ENCODE measurements at regions not wholly inside any gene's neighbourhood (a gene's known extent, or its start where the extent isn't known, plus 50 kb on each side); places are given as distances from the start of the nearest gene placed in this dataset.

GRCh38 chrY:12288919-12289318 lies 412.1 kb upstream of the USP9Y start:
- H3F3A ChIP-seq (ENCODE audit: low read length, unreplicated experiment) = no peaks in the 10 kb centered on the region
- ATAC-seq (no peak), DNase-seq (no peak)
- no peak overlapping the region for H3K27ac ChIP-seq (ENCODE audit: low read length)
- no peaks in the 10 kb centered on the region for H3K4me1 ChIP-seq (ENCODE audit: insufficient read depth, low read length)
- H3K36me3 ChIP-seq (ENCODE audit: low read depth, low read length) = no peaks in the 10 kb centered on the region
- no peaks in the 10 kb centered on the region for H3K9me3 ChIP-seq (ENCODE audit: low read length)
- H3K79me2 ChIP-seq (ENCODE audit: low read length) = no peaks in the 10 kb centered on the region
- TF ChIP-seq CTCF (conservative IDR thresholded peaks at IDR 0.05; ENCODE audit: low read depth, low read length) = no peak
- no peak for TF ChIP-seq EZH2phosphoT487 (IDR thresholded peaks at IDR 0.05; ENCODE audit: borderline replicate concordance, low read length)
- TF ChIP-seq EZH2 (IDR thresholded peaks at IDR 0.05; ENCODE audit: low read length, unreplicated experiment) = no peak
- no peak overlapping the region for H2AFZ ChIP-seq (ENCODE audit: low read length)
- H3K9me2 ChIP-seq (replicated peaks; ENCODE audit: low read length) = no peaks in the 10 kb centered on the region
- intact Hi-C loops (cut with micrococcal nuclease) = no loop called here
- CTCF ChIA-PET = no interaction called here
- no peak overlapping the region for H3K4me2 ChIP-seq (ENCODE audit: low read length)
- H4K20me1 ChIP-seq (ENCODE audit: low read length) = no peaks in the 10 kb centered on the region
- no peaks in the 10 kb centered on the region for H3K27me3 ChIP-seq (ENCODE audit: low read length)
- H3K9ac ChIP-seq (ENCODE audit: low read length) = no peak overlapping the region
- no peak overlapping the region for H3K4me3 ChIP-seq (ENCODE audit: low read length)
- BruUV-seq (replicated peaks) = no TSS peak
- POLR2A ChIA-PET (ENCODE audit: unreplicated experiment) = no interaction called here

- ATAC-seq = no peak
- intact Hi-C loops (cut with micrococcal nuclease) = no loop called here
- Histone ChIP-seq H3K4me1 (ENCODE audit: insufficient read depth, low read length) (no peaks in the 10 kb centered on the region), H3K9me3 (ENCODE audit: low read length) (no peaks in the 10 kb centered on the region), H3K9me2 (replicated peaks; ENCODE audit: low read length) (no peaks in the 10 kb centered on the region), H2AFZ (ENCODE audit: low read length) (no peak overlapping the region), H3K27ac (ENCODE audit: low read length) (no peak overlapping the region), H3F3A (ENCODE audit: low read length, unreplicated experiment) (no peaks in the 10 kb centered on the region), H3K4me3 (ENCODE audit: low read length) (no peak overlapping the region), H3K27me3 (ENCODE audit: low read length) (no peaks in the 10 kb centered on the region), H3K4me2 (ENCODE audit: low read length) (no peak overlapping the region), H3K9ac (ENCODE audit: low read length) (no peak overlapping the region), H3K36me3 (ENCODE audit: low read depth, low read length) (no peaks in the 10 kb centered on the region), H3K79me2 (ENCODE audit: low read length) (no peaks in the 10 kb centered on the region), H4K20me1 (ENCODE audit: low read length) (no peaks in the 10 kb centered on the region)
- ChIA-PET CTCF (no interaction called here), POLR2A (ENCODE audit: unreplicated experiment) (no interaction called here)
- DNase-seq = no peak
- no peak for TF ChIP-seq EZH2 (IDR thresholded peaks at IDR 0.05; ENCODE audit: low read length, unreplicated experiment)
- no peak for TF ChIP-seq CTCF (conservative IDR thresholded peaks at IDR 0.05; ENCODE audit: low read depth, low read length)
- TF ChIP-seq EZH2phosphoT487 (IDR thresholded peaks at IDR 0.05; ENCODE audit: borderline replicate concordance, low read length) = no peak
- BruUV-seq (replicated peaks) = no TSS peak
These were observed 411.6 kb upstream of the USP9Y start for GRCh38 chrY:12289415-12289814.

- no peak overlapping the region for H3K9ac ChIP-seq (ENCODE audit: low read length)
- DNase-seq (no peak), ATAC-seq (no peak)
- no peak overlapping the region for H2AFZ ChIP-seq (ENCODE audit: low read length)
- no peak overlapping the region for H3K4me2 ChIP-seq (ENCODE audit: low read length)
- POLR2A ChIA-PET (ENCODE audit: unreplicated experiment) = no interaction called here
- H3K27ac ChIP-seq (ENCODE audit: low read length) = no peak overlapping the region
- BruUV-seq (replicated peaks) = no TSS peak
- TF ChIP-seq CTCF (conservative IDR thresholded peaks at IDR 0.05; ENCODE audit: low read depth, low read length) (no peak), EZH2 (IDR thresholded peaks at IDR 0.05; ENCODE audit: low read length, unreplicated experiment) (no peak), EZH2phosphoT487 (IDR thresholded peaks at IDR 0.05; ENCODE audit: borderline replicate concordance, low read length) (no peak)
- H3K36me3 ChIP-seq (ENCODE audit: low read depth, low read length) = no peaks in the 10 kb centered on the region
- intact Hi-C loops (cut with micrococcal nuclease) = no loop called here
- CTCF ChIA-PET = no interaction called here
- no peaks in the 10 kb centered on the region for H4K20me1 ChIP-seq (ENCODE audit: low read length)
- H3K79me2 ChIP-seq (ENCODE audit: low read length) = no peaks in the 10 kb centered on the region
- H3K27me3 ChIP-seq (ENCODE audit: low read length) = no peaks in the 10 kb centered on the region
- no peaks in the 10 kb centered on the region for H3K9me3 ChIP-seq (ENCODE audit: low read length)
- no peaks in the 10 kb centered on the region for H3K9me2 ChIP-seq (replicated peaks; ENCODE audit: low read length)
- no peaks in the 10 kb centered on the region for H3K4me1 ChIP-seq (ENCODE audit: insufficient read depth, low read length)
- no peaks in the 10 kb centered on the region for H3F3A ChIP-seq (ENCODE audit: low read length, unreplicated experiment)
- H3K4me3 ChIP-seq (ENCODE audit: low read length) = no peak overlapping the region
These were observed 408.5 kb upstream of the USP9Y start for GRCh38 chrY:12292542-12292941.

Data from PC-3 (cell line).